Thyroid gland (tissue), 4 donors: ENCODE measurements at regions not wholly inside any gene's neighbourhood (a gene's known extent, or its start where the extent isn't known, plus 50 kb on each side); places are given as distances from the start of the nearest gene placed in this dataset.

Experiments
- POLR2A ChIP-seq, 2 donors: fragments of 450-650 bp; IDR thresholded peaks; one replicate each; pipeline ENCODE4 v1.6.1; 2017; ENCODE audit warnings: antibody characterized with exemption in 2 of 2, mild to moderate bottlenecking in 2 of 2, moderate library complexity in 1 of 2
- TF ChIP-seq, protein P1 (sequence below), 6 experiments: fragments of 200-600 bp in 3 of 6; fragments of 450-650 bp in 3 of 6; sonication (generic) in 3 of 6; IDR thresholded peaks; one replicate each; pipeline ENCODE4 v1.5.1; 2016 to 2019; ENCODE audit warnings: antibody characterized with exemption in 6 of 6, mild to moderate bottlenecking in 2 of 6, inconsistent platforms in 1 of 6, moderate library complexity in 1 of 6

DNA sequence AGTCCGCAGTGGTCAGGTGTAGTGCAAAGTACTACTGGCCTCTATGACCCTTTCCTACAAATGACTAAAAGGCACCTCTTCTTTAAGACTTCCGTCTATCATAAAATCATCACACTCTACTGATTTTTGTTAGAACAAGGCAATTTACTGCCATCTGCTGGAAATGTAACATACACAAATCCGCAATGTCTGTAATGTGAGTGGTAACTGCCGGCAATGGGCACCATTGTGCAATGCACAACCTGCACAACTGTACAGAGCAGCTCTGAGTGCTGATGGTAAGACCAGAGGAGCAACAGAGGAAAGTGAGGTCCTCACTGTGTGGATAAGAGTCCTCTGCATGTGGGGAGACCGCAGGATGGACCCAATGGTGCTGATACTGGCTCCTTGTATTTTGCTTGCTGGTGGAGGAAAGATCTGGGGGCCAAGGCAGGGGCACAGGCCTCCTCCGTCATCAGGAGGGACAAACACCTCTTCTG is 103.7 kb downstream of the ATPSCKMT start:
- TF ChIP-seq, protein P1, sequence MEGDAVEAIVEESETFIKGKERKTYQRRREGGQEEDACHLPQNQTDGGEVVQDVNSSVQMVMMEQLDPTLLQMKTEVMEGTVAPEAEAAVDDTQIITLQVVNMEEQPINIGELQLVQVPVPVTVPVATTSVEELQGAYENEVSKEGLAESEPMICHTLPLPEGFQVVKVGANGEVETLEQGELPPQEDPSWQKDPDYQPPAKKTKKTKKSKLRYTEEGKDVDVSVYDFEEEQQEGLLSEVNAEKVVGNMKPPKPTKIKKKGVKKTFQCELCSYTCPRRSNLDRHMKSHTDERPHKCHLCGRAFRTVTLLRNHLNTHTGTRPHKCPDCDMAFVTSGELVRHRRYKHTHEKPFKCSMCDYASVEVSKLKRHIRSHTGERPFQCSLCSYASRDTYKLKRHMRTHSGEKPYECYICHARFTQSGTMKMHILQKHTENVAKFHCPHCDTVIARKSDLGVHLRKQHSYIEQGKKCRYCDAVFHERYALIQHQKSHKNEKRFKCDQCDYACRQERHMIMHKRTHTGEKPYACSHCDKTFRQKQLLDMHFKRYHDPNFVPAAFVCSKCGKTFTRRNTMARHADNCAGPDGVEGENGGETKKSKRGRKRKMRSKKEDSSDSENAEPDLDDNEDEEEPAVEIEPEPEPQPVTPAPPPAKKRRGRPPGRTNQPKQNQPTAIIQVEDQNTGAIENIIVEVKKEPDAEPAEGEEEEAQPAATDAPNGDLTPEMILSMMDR (IDR thresholded peaks at IDR 0.05) = peak in 3 of 6 experiments; percentile 20 to 22 (median 21)
- no peak for TF ChIP-seq POLR2A (IDR thresholded peaks at IDR 0.05)
